HEK293T (cell line): ENCODE measurements at regions not wholly inside any gene's neighbourhood (a gene's known extent, or its start where the extent isn't known, plus 50 kb on each side); places are given as distances from the start of the nearest gene placed in this dataset.

Experiments
- CTCF ChIA-PET: fragments of 350-600 bp; formaldehyde crosslinking; extraction: SDS; loops from one replicate; lab custom pipeline; 2021; ENCODE audit warnings: antibody characterized with exemption, inconsistent platforms; lab: Yijun Ruan, JAX
- POLR2A ChIA-PET: fragments of 350-600 bp; formaldehyde crosslinking; extraction: SDS; loops from one replicate; lab custom pipeline; 2020; ENCODE audit warnings: antibody characterized with exemption, inconsistent platforms; lab: Yijun Ruan, JAX
- DNase-seq: peaks from one replicate; pipeline ENCODE4 v3.0.0; 2012; ENCODE audit warnings: mixed read lengths; ENCODE audit errors: extremely low spot score
- ARNT ChIP-seq: fragments of 450-650 bp; IDR thresholded peaks from 2 replicates; pipeline ENCODE4 v1.6.1; 2017; ENCODE audit warnings: mild to moderate bottlenecking
- BHLHE40 ChIP-seq: fragments of 450-650 bp; IDR thresholded peaks from 2 replicates; pipeline ENCODE4 v1.6.1; 2016; ENCODE audit warnings: mild to moderate bottlenecking, moderate library complexity, borderline replicate concordance
- CTBP1 ChIP-seq: fragments of 450-650 bp; IDR thresholded peaks from 2 replicates; pipeline ENCODE4 v1.6.1; 2016; ENCODE audit warnings: borderline replicate concordance
- ELF4 ChIP-seq: fragments of 450-650 bp; IDR thresholded peaks from 2 replicates; pipeline ENCODE4 v1.6.1; 2017; ENCODE audit warnings: antibody characterized with exemption
- FOXA1 ChIP-seq: fragments of 450-650 bp; IDR thresholded peaks from 2 replicates; pipeline ENCODE4 v1.6.1; 2016; ENCODE audit warnings: mild to moderate bottlenecking
- FOXK2 ChIP-seq: fragments of 450-650 bp; IDR thresholded peaks from 2 replicates; pipeline ENCODE4 v1.6.1; 2016; ENCODE audit warnings: mild to moderate bottlenecking
- FOXM1 ChIP-seq: fragments of 450-650 bp; IDR thresholded peaks from 2 replicates; pipeline ENCODE4 v1.6.1; 2017; ENCODE audit warnings: mild to moderate bottlenecking, borderline replicate concordance
- HDGF ChIP-seq: fragments of 450-650 bp; IDR thresholded peaks from 2 replicates; pipeline ENCODE4 v1.6.1; 2017; ENCODE audit warnings: antibody characterized with exemption, borderline replicate concordance
- L3MBTL2 ChIP-seq: fragments of 450-650 bp; conservative IDR thresholded peaks from 2 replicates; pipeline ENCODE4 v1.6.1; 2016; ENCODE audit warnings: mild to moderate bottlenecking
- LEF1 ChIP-seq: fragments of 450-650 bp; IDR thresholded peaks from 2 replicates; pipeline ENCODE4 v1.6.1; 2017; ENCODE audit warnings: mild to moderate bottlenecking, borderline replicate concordance
- NFRKB ChIP-seq: fragments of 450-650 bp; IDR thresholded peaks from 2 replicates; pipeline ENCODE4 v1.6.1; 2016; ENCODE audit warnings: mild to moderate bottlenecking, moderate library complexity
- PKNOX1 ChIP-seq: fragments of 450-650 bp; IDR thresholded peaks from 2 replicates; pipeline ENCODE4 v1.6.1; 2016
- SP1 ChIP-seq: fragments of 450-650 bp; IDR thresholded peaks from 2 replicates; pipeline ENCODE4 v1.6.1; 2017
- SUZ12 ChIP-seq: fragments of 450-650 bp; IDR thresholded peaks from 2 replicates; pipeline ENCODE4 v1.6.1; 2016; ENCODE audit warnings: mild to moderate bottlenecking
- TARDBP ChIP-seq: fragments of 450-650 bp; IDR thresholded peaks from 2 replicates; pipeline ENCODE4 v1.6.1; 2016
- ZNF384 ChIP-seq: fragments of 450-650 bp; IDR thresholded peaks from 2 replicates; pipeline ENCODE4 v1.6.1; 2016

DNA sequence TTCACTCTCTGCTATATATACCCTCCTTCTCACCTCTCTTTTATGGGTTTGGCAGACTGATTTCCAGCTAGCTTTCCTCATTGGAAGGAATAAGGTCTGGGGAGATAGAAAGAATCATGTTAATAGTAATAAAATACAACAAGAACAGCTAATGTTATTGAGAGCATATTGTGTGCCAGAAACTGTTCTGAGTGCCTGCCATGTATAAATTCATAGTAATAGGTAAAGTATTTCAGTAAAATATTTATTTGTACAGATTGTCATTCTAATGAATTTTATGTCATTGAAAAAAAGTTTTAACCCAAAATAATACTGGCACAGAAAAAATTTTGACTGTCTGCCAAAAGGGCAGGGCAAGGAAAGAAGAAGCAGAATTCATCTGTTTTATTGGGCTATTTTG, 834.9 kb upstream of the ZNF608 start:
- ChIA-PET POLR2A (no interaction called here), CTCF (no interaction called here)
- TF ChIP-seq LEF1 (no peak), SUZ12 (no peak), BHLHE40 (no peak), TARDBP (no peak), SP1 (no peak), FOXA1 (no peak), L3MBTL2 (no peak), FOXM1 (no peak), ELF4 (no peak), ARNT (no peak), NFRKB (no peak), PKNOX1 (no peak)
- no peak for DNase-seq

GRCh38 chr5:125582352-125582751, 835.9 kb upstream of the ZNF608 start:
- CTCF ChIA-PET, result interaction anchor here (0.6 kb wide), 1 partner anchor 837 kb away, joined by 4 read pairs; no protein-coding TSS in a partner anchor
- DNase-seq, result no peak
- POLR2A ChIA-PET, result no interaction called here
- no peak for TF ChIP-seq TARDBP
- TF ChIP-seq HDGF, result no peak
- no peak for TF ChIP-seq ELF4
- TF ChIP-seq FOXK2, result no peak
- no peak for TF ChIP-seq ZNF384
- no peak for TF ChIP-seq BHLHE40
- no peak for TF ChIP-seq SP1
- TF ChIP-seq SUZ12, result no peak
- no peak for TF ChIP-seq PKNOX1
- TF ChIP-seq ARNT, result no peak
- TF ChIP-seq L3MBTL2, result no peak
- no peak for TF ChIP-seq FOXM1
- TF ChIP-seq CTBP1, result no peak

DNA sequence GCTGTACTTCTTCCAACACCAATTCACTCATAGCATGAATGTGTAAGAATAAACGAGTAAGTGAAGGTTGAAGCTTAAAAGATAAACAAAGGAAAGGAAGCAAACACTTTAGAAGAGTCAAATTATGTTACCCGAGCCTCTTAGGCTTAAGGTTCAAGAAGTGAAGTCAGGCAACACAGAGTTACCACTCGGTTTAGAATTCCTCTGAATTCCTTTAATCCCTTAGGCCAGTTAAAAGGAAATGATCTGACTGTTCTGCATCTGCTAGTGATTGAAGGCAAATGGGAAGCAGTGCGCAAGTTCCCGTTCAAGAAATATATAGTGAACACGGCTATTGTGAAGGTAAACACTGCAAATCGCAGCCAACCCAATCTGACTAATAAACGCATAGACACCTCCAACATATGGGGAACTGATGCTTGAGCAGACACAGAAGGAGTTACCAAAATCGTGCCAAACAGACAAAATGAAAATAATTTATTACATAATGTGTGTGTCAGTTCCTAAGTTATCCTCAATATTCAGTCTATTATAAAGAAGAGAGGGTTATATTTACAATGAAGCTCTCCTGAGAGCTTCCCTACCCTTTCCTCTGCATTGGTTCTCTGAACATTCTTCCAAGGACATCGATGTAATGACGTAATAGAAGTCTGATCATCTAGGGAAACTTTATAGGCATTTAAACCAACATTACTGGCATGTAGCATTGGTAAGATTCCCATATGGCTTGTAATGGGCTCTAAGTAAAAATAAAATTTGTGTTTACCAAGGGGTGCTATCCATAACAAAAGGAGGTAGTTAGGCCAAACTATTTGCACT, 837.1 kb upstream of the ZNF608 start:
- no peak for TF ChIP-seq FOXM1
- TF ChIP-seq PKNOX1, result no peak
- no peak for TF ChIP-seq SP1
- no peak for TF ChIP-seq TARDBP
- TF ChIP-seq FOXK2, result no peak
- no peak for TF ChIP-seq NFRKB
- no peak for TF ChIP-seq ZNF384
- TF ChIP-seq ARNT, result no peak
- TF ChIP-seq HDGF, result no peak
- no peak for TF ChIP-seq L3MBTL2
- TF ChIP-seq FOXA1, result no peak
- TF ChIP-seq SUZ12, result no peak
- no peak for TF ChIP-seq ELF4
- TF ChIP-seq LEF1, result no peak
- no peak for TF ChIP-seq BHLHE40
- POLR2A ChIA-PET, result no interaction called here
- DNase-seq, result no peak
- CTCF ChIA-PET, result no interaction called here

GRCh38 chr5:125584140-125584520, 837.7 kb upstream of the ZNF608 start:
- ChIA-PET POLR2A (no interaction called here), CTCF (no interaction called here)
- TF ChIP-seq FOXK2, result no peak
- no peak for TF ChIP-seq FOXM1
- no peak for TF ChIP-seq SUZ12
- TF ChIP-seq BHLHE40, result no peak
- TF ChIP-seq L3MBTL2, result no peak
- TF ChIP-seq CTBP1, result no peak
- TF ChIP-seq ZNF384, result no peak
- no peak for TF ChIP-seq NFRKB
- TF ChIP-seq HDGF, result no peak
- TF ChIP-seq ARNT, result no peak
- TF ChIP-seq FOXA1, result no peak
- DNase-seq, result no peak

DNA sequence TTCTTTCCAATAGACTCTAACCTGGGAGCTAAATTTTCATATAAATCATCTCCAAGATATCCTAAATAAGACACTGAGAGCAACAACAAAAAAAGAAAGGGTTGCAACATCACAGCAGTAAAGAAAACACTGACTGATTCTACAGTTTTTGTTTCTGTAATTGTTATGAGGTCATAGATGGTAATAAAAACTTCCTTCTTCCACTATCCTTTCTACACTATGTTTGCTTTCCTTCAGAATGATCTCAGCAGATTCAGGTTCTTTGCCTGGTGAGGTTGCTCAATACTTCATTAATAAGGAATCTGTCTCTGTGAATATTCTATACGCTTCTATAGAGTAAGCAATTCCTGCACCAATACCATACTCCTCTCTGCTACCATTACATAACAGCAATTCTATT, 835.6 kb upstream of the GRAMD2B start:
- no peak for TF ChIP-seq FOXK2
- no peak for TF ChIP-seq FOXM1
- TF ChIP-seq ELF4, result no peak
- no peak for TF ChIP-seq SUZ12
- TF ChIP-seq LEF1, result no peak
- no peak for TF ChIP-seq FOXA1
- no peak for TF ChIP-seq ARNT
- no peak for TF ChIP-seq PKNOX1
- TF ChIP-seq TARDBP, result no peak
- no peak for TF ChIP-seq BHLHE40
- TF ChIP-seq NFRKB, result no peak
- no peak for TF ChIP-seq HDGF
- TF ChIP-seq L3MBTL2, result no peak
- TF ChIP-seq CTBP1, result no peak
- TF ChIP-seq SP1, result no peak
- TF ChIP-seq ZNF384, result no peak
- ChIA-PET POLR2A (no interaction called here), CTCF (no interaction called here)
- DNase-seq, result no peak

GRCh38 chr5:125592856-125593255, 830.4 kb upstream of the GRAMD2B start:
- CTCF ChIA-PET, result interaction anchor here (1.2 kb wide), 1 partner anchor 16 kb away, joined by 3 read pairs; no protein-coding TSS in a partner anchor
- no peak for DNase-seq
- TF ChIP-seq ZNF384, result no peak
- no peak for TF ChIP-seq ARNT
- POLR2A ChIA-PET, result no interaction called here
